DOHH2 (cell line): ENCODE measurements at regions not wholly inside any gene's neighbourhood (a gene's known extent, or its start where the extent isn't known, plus 50 kb on each side); places are given as distances from the start of the nearest gene placed in this dataset.

Experiments
- H3F3A ChIP-seq: fragments of 200-600 bp; sonication (generic), shearing (Covaris generic); 2 replicates; pipeline ENCODE4 v1.6.0; 2016; ENCODE audit warnings: antibody characterized with exemption, mild to moderate bottlenecking; ENCODE audit not compliant: control insufficient read depth, insufficient read depth
- H3K27ac ChIP-seq: fragments of 200-600 bp; sonication (generic); 2 replicates; pipeline ENCODE4 v1.5.1; 2014; ENCODE audit warnings: low read depth, mild to moderate bottlenecking, low read length, moderate library complexity
- H3K27me3 ChIP-seq: fragments of 200-600 bp; sonication (generic); 2 replicates; pipeline ENCODE4 v1.6.1; 2014; ENCODE audit warnings: mild to moderate bottlenecking, low read length, mixed read lengths; ENCODE audit not compliant: control insufficient read depth
- H3K36me3 ChIP-seq: fragments of 200-600 bp; sonication (generic); 2 replicates; pipeline ENCODE4 v1.6.1; 2014; ENCODE audit warnings: mild to moderate bottlenecking, low read length, moderate library complexity, mixed read lengths; ENCODE audit not compliant: control insufficient read depth
- H3K4me1 ChIP-seq: fragments of 200-600 bp; sonication (generic); 2 replicates; pipeline ENCODE4 v1.6.1; 2014; ENCODE audit warnings: mild to moderate bottlenecking, low read length, mixed read lengths; ENCODE audit not compliant: control insufficient read depth
- H3K4me2 ChIP-seq: fragments of 200-600 bp; sonication (generic); 2 replicates; pipeline ENCODE4 v1.6.0; 2014; ENCODE audit warnings: mild to moderate bottlenecking, low read length, moderate library complexity
- H3K4me3 ChIP-seq: fragments of 200-600 bp; sonication (generic); 2 replicates; pipeline ENCODE4 v1.5.1; 2014; ENCODE audit warnings: mild to moderate bottlenecking, low read length, mixed read lengths
- H3K79me2 ChIP-seq: fragments of 200-600 bp; sonication (generic); 2 replicates; pipeline ENCODE4 v1.6.1; 2014; ENCODE audit warnings: mild to moderate bottlenecking, low read length, mixed read lengths; ENCODE audit not compliant: control insufficient read depth
- H3K9me2 ChIP-seq: fragments of 200-600 bp; sonication (generic); replicated peaks from 2 replicates; pipeline ENCODE4 v1.6.1; 2014; ENCODE audit warnings: mild to moderate bottlenecking, low read length, mixed read lengths; ENCODE audit not compliant: control insufficient read depth
- H3K9me3 ChIP-seq: fragments of 200-600 bp; sonication (generic); 2 replicates; pipeline ENCODE4 v1.6.1; 2014; ENCODE audit warnings: antibody characterized with exemption, low read length, mixed read lengths; ENCODE audit not compliant: control insufficient read depth, insufficient read depth
- H4K20me1 ChIP-seq: fragments of 200-600 bp; sonication (generic); 2 replicates; pipeline ENCODE4 v1.6.0; 2014; ENCODE audit warnings: low read depth, mild to moderate bottlenecking, antibody characterized with exemption, low read length, moderate library complexity; ENCODE audit not compliant: control insufficient read depth, insufficient read depth
- EZH2phosphoT487 ChIP-seq: fragments of 200-600 bp; sonication (generic); IDR thresholded peaks from 2 replicates; pipeline ENCODE4 v1.6.1; 2017; ENCODE audit warnings: borderline replicate concordance, mild to moderate bottlenecking, antibody characterized with exemption, low read length, moderate library complexity, mixed read lengths
- TF ChIP-seq, protein P1 (sequence below): fragments of 200-600 bp; sonication (generic); IDR thresholded peaks from one replicate; pipeline ENCODE4 v1.5.1; 2014; ENCODE audit warnings: antibody characterized with exemption, mild to moderate bottlenecking, low read depth, low read length; ENCODE audit not compliant: poor library complexity, severe bottlenecking

DNA sequence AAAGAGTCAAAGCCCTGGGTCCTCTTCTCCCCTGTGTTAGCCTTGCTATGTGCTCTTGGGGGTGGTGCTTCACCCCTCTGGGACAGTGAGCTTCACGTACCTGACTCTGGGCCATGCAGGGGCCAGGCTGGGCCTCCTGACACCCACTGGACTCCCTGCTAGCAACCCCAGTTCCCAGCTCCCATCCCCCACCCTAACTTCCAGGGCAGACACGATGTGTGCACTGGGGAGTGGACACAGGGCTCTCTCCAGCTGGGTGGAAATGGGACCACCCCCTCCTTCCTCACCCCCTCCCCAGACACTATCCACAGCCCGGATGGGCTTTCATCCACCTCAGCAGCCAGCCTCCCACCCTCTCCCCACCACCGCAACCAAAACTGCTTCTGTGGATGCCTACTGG is 113.0 kb upstream of the ZNF479 start:
- no peaks in the 10 kb centered on the region for H3K27me3 ChIP-seq
- no peaks in the 10 kb centered on the region for H4K20me1 ChIP-seq
- no peaks in the 10 kb centered on the region for H3K9me2 ChIP-seq
- no peaks in the 10 kb centered on the region for H3K79me2 ChIP-seq
- no peak for TF ChIP-seq EZH2phosphoT487
- TF ChIP-seq, protein P1, sequence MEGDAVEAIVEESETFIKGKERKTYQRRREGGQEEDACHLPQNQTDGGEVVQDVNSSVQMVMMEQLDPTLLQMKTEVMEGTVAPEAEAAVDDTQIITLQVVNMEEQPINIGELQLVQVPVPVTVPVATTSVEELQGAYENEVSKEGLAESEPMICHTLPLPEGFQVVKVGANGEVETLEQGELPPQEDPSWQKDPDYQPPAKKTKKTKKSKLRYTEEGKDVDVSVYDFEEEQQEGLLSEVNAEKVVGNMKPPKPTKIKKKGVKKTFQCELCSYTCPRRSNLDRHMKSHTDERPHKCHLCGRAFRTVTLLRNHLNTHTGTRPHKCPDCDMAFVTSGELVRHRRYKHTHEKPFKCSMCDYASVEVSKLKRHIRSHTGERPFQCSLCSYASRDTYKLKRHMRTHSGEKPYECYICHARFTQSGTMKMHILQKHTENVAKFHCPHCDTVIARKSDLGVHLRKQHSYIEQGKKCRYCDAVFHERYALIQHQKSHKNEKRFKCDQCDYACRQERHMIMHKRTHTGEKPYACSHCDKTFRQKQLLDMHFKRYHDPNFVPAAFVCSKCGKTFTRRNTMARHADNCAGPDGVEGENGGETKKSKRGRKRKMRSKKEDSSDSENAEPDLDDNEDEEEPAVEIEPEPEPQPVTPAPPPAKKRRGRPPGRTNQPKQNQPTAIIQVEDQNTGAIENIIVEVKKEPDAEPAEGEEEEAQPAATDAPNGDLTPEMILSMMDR: no peak
- no peaks in the 10 kb centered on the region for H3F3A ChIP-seq
- H3K4me1 ChIP-seq: no peaks in the 10 kb centered on the region
- no peak overlapping the region for H3K4me2 ChIP-seq
- peaks cover 24% of the 10 kb centered on the region; the same call in 1 of the 2 replicates for H3K9me3 ChIP-seq
- H3K27ac ChIP-seq: no peak overlapping the region
- no peaks in the 10 kb centered on the region for H3K36me3 ChIP-seq
- no peak overlapping the region for H3K4me3 ChIP-seq

DNA sequence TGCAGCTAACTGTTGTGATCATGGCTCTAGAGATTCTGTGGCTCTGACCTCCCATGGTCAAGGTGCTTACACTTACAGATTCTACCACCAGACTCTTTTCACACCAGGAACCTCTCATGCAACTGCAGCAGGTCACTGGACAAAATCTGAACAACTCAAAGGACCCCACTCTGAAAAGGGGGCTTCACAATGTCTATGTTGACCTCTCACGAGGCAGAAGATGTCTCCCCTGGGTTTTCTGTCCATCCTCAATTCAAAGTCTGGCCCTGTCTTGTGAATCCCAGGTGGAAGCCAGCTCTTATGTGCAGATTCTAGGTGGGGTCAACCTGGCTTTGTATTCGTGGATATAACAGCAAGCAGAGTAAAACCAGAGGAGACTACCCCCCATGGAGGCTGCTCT is 118.6 kb upstream of the ZNF479 start:
- Histone ChIP-seq H3K27me3 (no peaks in the 10 kb centered on the region), H3K9me3 (peaks cover 19% of the 10 kb centered on the region; the same call in 1 of the 2 replicates), H3K9me2 (no peaks in the 10 kb centered on the region), H3K4me2 (no peak overlapping the region), H3K36me3 (no peaks in the 10 kb centered on the region), H3K4me3 (no peak overlapping the region), H3F3A (no peaks in the 10 kb centered on the region), H3K27ac (no peak overlapping the region), H3K4me1 (no peaks in the 10 kb centered on the region), H3K79me2 (no peaks in the 10 kb centered on the region), H4K20me1 (no peaks in the 10 kb centered on the region)
- no peak for TF ChIP-seq EZH2phosphoT487
- TF ChIP-seq, protein P1: no peak

DNA sequence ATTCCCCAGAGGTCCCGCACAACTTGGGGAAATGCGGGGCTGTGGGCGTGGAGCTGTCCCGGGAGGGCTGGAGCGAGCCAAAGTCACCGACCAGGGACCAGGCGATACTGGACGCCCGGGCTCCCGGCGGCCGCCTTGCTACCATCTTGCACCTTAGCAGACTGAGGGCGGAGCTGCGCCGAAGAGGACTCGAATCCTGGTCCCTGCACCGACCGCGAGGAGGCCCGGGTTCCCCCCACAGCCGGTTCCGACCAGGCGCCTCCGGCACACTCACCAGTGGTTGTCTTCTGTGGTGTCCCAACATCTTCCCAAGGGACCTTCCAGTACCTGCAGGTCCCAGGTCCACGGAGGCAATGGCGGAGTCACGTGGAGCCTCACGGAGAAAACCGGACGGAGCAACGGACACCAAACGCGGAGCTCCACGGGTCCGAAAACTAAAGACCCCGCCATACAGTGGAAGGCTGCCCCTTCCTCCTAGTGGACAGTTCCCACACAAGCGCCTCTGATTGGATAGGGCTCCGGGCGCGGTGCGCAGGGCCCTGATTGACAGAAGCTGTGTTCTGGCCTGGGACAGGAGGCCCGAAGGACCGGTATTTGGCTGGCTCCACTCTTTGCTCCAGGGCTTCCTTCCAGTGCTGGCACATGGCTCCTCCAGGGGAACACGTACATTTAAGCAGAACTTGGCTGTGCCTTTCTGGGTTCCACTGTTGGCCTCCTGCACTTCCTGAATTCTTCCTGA is 124.6 kb upstream of the ZNF479 start:
- Histone ChIP-seq H3K4me2 (no peak overlapping the region), H3K36me3 (no peaks in the 10 kb centered on the region), H4K20me1 (no peaks in the 10 kb centered on the region), H3K9me2 (no peaks in the 10 kb centered on the region), H3F3A (no peaks in the 10 kb centered on the region), H3K27ac (no peak overlapping the region), H3K4me3 (no peak overlapping the region), H3K4me1 (no peaks in the 10 kb centered on the region), H3K79me2 (no peaks in the 10 kb centered on the region), H3K9me3 (peaks cover 21% of the 10 kb centered on the region; the same call in 1 of the 2 replicates), H3K27me3 (no peaks in the 10 kb centered on the region)
- TF ChIP-seq EZH2phosphoT487: no peak
- TF ChIP-seq, protein P1: no peak
